Esophagus squamous epithelium (tissue), 4 donors: ENCODE measurements at regions not wholly inside any gene's neighbourhood (a gene's known extent, or its start where the extent isn't known, plus 50 kb on each side); places are given as distances from the start of the nearest gene placed in this dataset.

Experiments used
- CTCF ChIP-seq, 6 experiments: fragments of 450-650 bp in 4 of 6; fragments of 200-600 bp in 2 of 6; sonication (generic) in 2 of 6; IDR thresholded peaks; one replicate each; pipeline ENCODE4 v1.5.1; 2016 to 2019; ENCODE audit warnings: antibody characterized with exemption in 6 of 6, mild to moderate bottlenecking in 4 of 6, moderate library complexity in 4 of 6
- POLR2A ChIP-seq, 4 donors: fragments of 450-650 bp; IDR thresholded peaks; one replicate each; pipeline ENCODE4 v1.6.1; 2017; ENCODE audit warnings: antibody characterized with exemption in 4 of 4, mild to moderate bottlenecking in 4 of 4, moderate library complexity in 3 of 4

- TF ChIP-seq CTCF (IDR thresholded peaks at IDR 0.05) (no peak), POLR2A (IDR thresholded peaks at IDR 0.05) (no peak)
Measured at GRCh38 chrX:110858565-110858964, 62.9 kb upstream of the CHRDL1 start.
